ENCODE measurements at regions not wholly inside any gene's neighbourhood (a gene's known extent, or its start where the extent isn't known, plus 50 kb on each side); places are given as distances from the start of the nearest gene placed in this dataset.

- TF ChIP-seq EZH2phosphoT487 (IDR thresholded peaks at IDR 0.05; ENCODE audit: insufficient read depth, low read depth) (no peak), EZH2 (IDR thresholded peaks at IDR 0.05; ENCODE audit: insufficient read depth, poor library complexity, severe bottlenecking) (no peak)
Measured at GRCh38 chr21:27085387-27085786, 118.5 kb upstream of the ADAMTS5 start.

Data from GM23248 (cell line).